ENCODE measurements at regions not wholly inside any gene's neighbourhood (a gene's known extent, or its start where the extent isn't known, plus 50 kb on each side); places are given as distances from the start of the nearest gene placed in this dataset.

DNA sequence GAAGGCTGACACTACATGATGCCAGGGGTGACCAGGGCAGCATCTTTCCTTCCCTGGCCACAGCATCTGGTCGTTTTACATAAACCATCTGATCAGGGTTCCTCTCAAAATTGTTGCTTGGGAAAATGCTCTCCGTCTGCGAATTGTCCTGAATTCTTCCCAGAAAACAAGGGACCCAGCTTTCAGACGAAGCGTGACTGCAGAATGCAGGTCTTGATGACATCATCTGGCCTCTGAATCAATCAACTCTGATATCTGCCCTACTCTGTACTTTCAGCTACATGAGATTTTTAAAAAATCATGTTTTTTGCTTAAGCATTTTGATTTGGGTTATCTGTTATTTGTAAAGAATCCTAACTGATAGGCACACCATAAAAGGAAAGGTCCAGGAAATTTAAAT is 246.6 kb upstream of the IRS2 start (continued):
- TF ChIP-seq, protein P1, sequence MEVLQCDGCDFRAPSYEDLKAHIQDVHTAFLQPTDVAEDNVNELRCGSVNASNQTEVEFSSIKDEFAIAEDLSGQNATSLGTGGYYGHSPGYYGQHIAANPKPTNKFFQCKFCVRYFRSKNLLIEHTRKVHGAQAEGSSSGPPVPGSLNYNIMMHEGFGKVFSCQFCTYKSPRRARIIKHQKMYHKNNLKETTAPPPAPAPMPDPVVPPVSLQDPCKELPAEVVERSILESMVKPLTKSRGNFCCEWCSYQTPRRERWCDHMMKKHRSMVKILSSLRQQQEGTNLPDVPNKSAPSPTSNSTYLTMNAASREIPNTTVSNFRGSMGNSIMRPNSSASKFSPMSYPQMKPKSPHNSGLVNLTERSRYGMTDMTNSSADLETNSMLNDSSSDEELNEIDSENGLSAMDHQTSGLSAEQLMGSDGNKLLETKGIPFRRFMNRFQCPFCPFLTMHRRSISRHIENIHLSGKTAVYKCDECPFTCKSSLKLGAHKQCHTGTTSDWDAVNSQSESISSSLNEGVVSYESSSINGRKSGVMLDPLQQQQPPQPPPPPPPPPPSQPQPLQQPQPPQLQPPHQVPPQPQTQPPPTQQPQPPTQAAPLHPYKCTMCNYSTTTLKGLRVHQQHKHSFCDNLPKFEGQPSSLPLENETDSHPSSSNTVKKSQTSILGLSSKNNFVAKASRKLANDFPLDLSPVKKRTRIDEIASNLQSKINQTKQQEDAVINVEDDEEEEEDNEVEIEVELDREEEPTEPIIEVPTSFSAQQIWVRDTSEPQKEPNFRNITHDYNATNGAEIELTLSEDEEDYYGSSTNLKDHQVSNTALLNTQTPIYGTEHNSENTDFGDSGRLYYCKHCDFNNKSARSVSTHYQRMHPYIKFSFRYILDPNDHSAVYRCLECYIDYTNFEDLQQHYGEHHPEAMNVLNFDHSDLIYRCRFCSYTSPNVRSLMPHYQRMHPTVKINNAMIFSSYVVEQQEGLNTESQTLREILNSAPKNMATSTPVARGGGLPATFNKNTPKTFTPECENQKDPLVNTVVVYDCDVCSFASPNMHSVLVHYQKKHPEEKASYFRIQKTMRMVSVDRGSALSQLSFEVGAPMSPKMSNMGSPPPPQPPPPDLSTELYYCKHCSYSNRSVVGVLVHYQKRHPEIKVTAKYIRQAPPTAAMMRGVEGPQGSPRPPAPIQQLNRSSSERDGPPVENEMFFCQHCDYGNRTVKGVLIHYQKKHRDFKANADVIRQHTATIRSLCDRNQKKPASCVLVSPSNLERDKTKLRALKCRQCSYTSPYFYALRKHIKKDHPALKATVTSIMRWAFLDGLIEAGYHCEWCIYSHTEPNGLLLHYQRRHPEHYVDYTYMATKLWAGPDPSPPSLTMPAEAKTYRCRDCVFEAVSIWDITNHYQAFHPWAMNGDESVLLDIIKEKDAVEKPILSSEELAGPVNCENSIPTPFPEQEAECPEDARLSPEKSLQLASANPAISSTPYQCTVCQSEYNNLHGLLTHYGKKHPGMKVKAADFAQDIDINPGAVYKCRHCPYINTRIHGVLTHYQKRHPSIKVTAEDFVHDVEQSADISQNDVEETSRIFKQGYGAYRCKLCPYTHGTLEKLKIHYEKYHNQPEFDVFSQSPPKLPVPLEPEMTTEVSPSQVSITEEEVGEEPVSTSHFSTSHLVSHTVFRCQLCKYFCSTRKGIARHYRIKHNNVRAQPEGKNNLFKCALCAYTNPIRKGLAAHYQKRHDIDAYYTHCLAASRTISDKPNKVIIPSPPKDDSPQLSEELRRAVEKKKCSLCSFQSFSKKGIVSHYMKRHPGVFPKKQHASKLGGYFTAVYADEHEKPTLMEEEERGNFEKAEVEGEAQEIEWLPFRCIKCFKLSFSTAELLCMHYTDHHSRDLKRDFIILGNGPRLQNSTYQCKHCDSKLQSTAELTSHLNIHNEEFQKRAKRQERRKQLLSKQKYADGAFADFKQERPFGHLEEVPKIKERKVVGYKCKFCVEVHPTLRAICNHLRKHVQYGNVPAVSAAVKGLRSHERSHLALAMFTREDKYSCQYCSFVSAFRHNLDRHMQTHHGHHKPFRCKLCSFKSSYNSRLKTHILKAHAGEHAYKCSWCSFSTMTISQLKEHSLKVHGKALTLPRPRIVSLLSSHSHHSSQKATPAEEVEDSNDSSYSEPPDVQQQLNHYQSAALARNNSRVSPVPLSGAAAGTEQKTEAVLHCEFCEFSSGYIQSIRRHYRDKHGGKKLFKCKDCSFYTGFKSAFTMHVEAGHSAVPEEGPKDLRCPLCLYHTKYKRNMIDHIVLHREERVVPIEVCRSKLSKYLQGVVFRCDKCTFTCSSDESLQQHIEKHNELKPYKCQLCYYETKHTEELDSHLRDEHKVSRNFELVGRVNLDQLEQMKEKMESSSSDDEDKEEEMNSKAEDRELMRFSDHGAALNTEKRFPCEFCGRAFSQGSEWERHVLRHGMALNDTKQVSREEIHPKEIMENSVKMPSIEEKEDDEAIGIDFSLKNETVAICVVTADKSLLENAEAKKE (CRISPR knock-in tag; IDR thresholded peaks at IDR 0.05) = no peak
- TF ChIP-seq EZH2phosphoT487 (IDR thresholded peaks at IDR 0.05; ENCODE audit: unreplicated experiment) (no peak), CREB1 (CRISPR knock-in tag; IDR thresholded peaks at IDR 0.05; ENCODE audit: low read depth) (no peak), EZH2 (IDR thresholded peaks at IDR 0.05; ENCODE audit: low read depth, unreplicated experiment) (no peak), ZNF331 (CRISPR knock-in tag; IDR thresholded peaks at IDR 0.05; ENCODE audit: low read depth) (no peak), STAT1 (IDR thresholded peaks at IDR 0.05; ENCODE audit: unreplicated experiment) (no peak)
- TF ChIP-seq, protein P2, sequence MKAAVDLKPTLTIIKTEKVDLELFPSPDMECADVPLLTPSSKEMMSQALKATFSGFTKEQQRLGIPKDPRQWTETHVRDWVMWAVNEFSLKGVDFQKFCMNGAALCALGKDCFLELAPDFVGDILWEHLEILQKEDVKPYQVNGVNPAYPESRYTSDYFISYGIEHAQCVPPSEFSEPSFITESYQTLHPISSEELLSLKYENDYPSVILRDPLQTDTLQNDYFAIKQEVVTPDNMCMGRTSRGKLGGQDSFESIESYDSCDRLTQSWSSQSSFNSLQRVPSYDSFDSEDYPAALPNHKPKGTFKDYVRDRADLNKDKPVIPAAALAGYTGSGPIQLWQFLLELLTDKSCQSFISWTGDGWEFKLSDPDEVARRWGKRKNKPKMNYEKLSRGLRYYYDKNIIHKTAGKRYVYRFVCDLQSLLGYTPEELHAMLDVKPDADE (IDR thresholded peaks at IDR 0.05) = no peak

DNA sequence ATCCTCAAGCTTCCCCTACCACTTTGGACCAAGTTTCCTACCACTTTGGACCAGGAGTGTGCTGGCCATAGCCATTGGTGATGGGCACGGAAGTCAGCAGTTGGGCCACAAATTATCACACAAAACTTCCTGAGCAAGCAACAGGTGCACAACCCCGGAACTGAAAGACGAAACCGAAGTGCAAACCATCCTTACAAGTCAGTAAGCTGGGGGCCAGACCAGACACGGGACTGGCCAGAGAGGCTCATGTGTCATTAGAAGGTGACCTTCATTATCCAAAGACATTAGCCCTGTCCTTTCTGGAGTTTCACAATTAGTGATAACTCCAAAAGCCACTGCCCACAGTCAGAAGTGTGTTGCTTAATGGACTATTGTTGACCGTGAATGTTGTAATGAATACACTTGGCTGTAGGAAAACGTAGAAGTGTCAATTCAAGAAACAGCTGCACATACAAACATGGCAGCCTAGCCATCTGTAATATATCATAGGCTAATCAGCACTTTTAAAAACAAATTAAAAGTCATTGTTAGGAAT is 244.1 kb upstream of the IRS2 start:
- Mint-ChIP-seq H3K36me3 (ENCODE audit: low read depth) (no peaks in the 10 kb centered on the region), H3K27me3 (ENCODE audit: insufficient read depth, low read depth, poor library complexity) (no peaks in the 10 kb centered on the region), H3K9me3 (no peaks in the 10 kb centered on the region), H3K4me1 (peaks cover 7% of the 10 kb centered on the region; the same call in 2 of the 3 replicates), H3K27ac (no peak overlapping the region), H3K4me3 (no peak overlapping the region)
- Histone ChIP-seq H3K27ac (ENCODE audit: low read depth) (no peak overlapping the region), H3K9me2 (ENCODE audit: insufficient read depth) (0 out of 2 replicates have a peak, but pooled peaks cover 4% of the 10 kb centered on the region), H3K4me2 (no peak overlapping the region), H3K36me3 (ENCODE audit: insufficient read depth) (no peaks in the 10 kb centered on the region), H4K20me1 (replicated peaks; ENCODE audit: insufficient read depth) (no peaks in the 10 kb centered on the region), H3K4me1 (ENCODE audit: insufficient read depth) (no peaks in the 10 kb centered on the region), H3K4me3 (no peak overlapping the region), H3F3A (replicated peaks; ENCODE audit: low read depth) (no peaks in the 10 kb centered on the region), H2AFZ (no peak overlapping the region), H3K79me2 (replicated peaks; ENCODE audit: insufficient read depth) (no peaks in the 10 kb centered on the region), H3K27me3 (ENCODE audit: insufficient read depth) (no peaks in the 10 kb centered on the region)
- TF ChIP-seq, protein P2 (IDR thresholded peaks at IDR 0.05) = no peak
- TF ChIP-seq ZNF114 (CRISPR knock-in tag; IDR thresholded peaks at IDR 0.05) (no peak), STAT1 (IDR thresholded peaks at IDR 0.05; ENCODE audit: unreplicated experiment) (no peak)
- ATAC-seq = no peak
- DNase-seq (ENCODE audit: low spot score) = no peak
